PC-3 (cell line): ENCODE measurements at regions not wholly inside any gene's neighbourhood (a gene's known extent, or its start where the extent isn't known, plus 50 kb on each side); places are given as distances from the start of the nearest gene placed in this dataset.

Source experiments
- CTCF ChIP-seq: fragments of 300-600 bp; sonication (generic); conservative IDR thresholded peaks from 2 replicates; pipeline ENCODE4 v1.5.1; 2017; ENCODE audit warnings: antibody characterized with exemption, low read depth, mild to moderate bottlenecking, low read length
- EZH2 ChIP-seq: fragments of 300-600 bp; sonication (generic); IDR thresholded peaks from one replicate; pipeline ENCODE4 v1.6.1; 2017; ENCODE audit warnings: antibody characterized with exemption, mild to moderate bottlenecking, low read length; ENCODE audit not compliant: unreplicated experiment
- EZH2phosphoT487 ChIP-seq: fragments of 300-600 bp; sonication (generic); IDR thresholded peaks from 2 replicates; pipeline ENCODE4 v1.6.1; 2018; ENCODE audit warnings: mild to moderate bottlenecking, antibody characterized with exemption, low read length, borderline replicate concordance

DNA sequence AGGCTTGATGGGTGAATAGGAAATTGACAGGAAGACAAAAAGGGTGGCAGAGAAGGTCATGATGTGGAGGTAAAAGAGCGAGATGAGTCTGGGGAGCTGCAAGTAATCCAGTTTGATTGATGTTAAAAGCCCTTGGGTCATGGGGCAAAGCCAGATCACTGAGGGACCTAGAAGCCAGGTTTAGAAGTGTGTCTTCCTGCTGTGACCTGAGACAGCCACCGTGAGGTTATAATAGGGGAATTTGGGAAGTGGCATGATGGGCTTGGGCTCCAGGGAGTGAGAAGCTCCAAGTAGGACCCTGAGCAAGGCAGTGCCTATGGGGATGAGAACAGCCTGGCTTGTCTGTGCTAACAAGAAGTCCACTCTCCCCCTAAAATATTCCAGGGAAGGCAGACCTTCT lies 298.5 kb downstream of the RPLP1 start:
- TF ChIP-seq CTCF: no peak
- TF ChIP-seq EZH2: no peak
- TF ChIP-seq EZH2phosphoT487: no peak
